K562 (cell line): ENCODE measurements at regions not wholly inside any gene's neighbourhood (a gene's known extent, or its start where the extent isn't known, plus 50 kb on each side); places are given as distances from the start of the nearest gene placed in this dataset.

Source experiments
- ATAC-seq: fragments of 200-7000 bp; cut with Tn5 transposase; 3 replicates; pipeline ENCODE4 v1.9.1; 2020; ENCODE audit warnings: moderate library complexity
- BruUV-seq: library from RNA; stranded (reverse); fragments of 400-500 nt; replicated peaks from 2 replicates; lab custom pipeline; 2021; lab: Mats Ljungman, UMichigan
- CTCF ChIA-PET: fragments of 300-600 bp; formaldehyde crosslinking; extraction: SDS; loops from one replicate; lab custom pipeline; 2021; ENCODE audit warnings: low intra/inter-chr PET ratio; lab: Yijun Ruan, JAX
- POLR2A ChIA-PET: fragments of 300-600, 350-650 bp; sonication (Branson Sonifier 250); formaldehyde crosslinking; extraction: SDS; loops from one replicate; lab custom pipeline; 2021; ENCODE audit warnings: antibody characterized with exemption, inconsistent platforms; lab: Yijun Ruan, JAX
- DNase-seq, 4 experiments: peaks; one replicate each; pipeline versions ENCODE4 v3.0.0 to v3.0.0-alpha.2; 2011 to 2018; ENCODE audit warnings: low spot score in 3 of 4, mixed read lengths in 3 of 4; ENCODE audit errors: extremely low read depth in 1 of 4
- FAIRE-seq: peaks from 2 replicates; lab custom pipeline; 2011; peaks lifted over from hg19 to GRCh38; lab: Jason Lieb, UNC
- H2AFZ ChIP-seq: 2 replicates; pipeline ENCODE4 v1.6.0; 2011; ENCODE audit warnings: low read depth, low read length, control low read depth, inconsistent platforms
- H3K27ac ChIP-seq: fragments of 200-600 bp; 3 replicates; pipeline ENCODE4 v1.8.0; 2011; ENCODE audit warnings: low read depth, mild to moderate bottlenecking, control low read depth, inconsistent platforms, low read length, moderate library complexity, mixed read lengths; ENCODE audit errors: extremely low read depth
- H3K27me3 ChIP-seq, 2 experiments: fragments of 300-600 bp in 1 of 2; 2 replicates in 1 of 2; 3 replicates in 1 of 2; pipeline versions ENCODE4 v1.6.0 to v1.8.0; 2011; ENCODE audit warnings: inconsistent platforms in 2 of 2, low read length in 2 of 2, mild to moderate bottlenecking in 1 of 2, mixed read lengths in 1 of 2, moderate library complexity in 1 of 2; ENCODE audit not compliant: control insufficient read depth in 2 of 2, insufficient read depth in 2 of 2
- H3K36me3 ChIP-seq: fragments of 300-600 bp; 3 replicates; pipeline ENCODE4 v1.8.0; 2011; ENCODE audit warnings: mild to moderate bottlenecking, low read length, inconsistent platforms; ENCODE audit not compliant: control insufficient read depth, insufficient read depth
- H3K4me1 ChIP-seq, 2 experiments: fragments of 200-600 bp in 1 of 2; replicated peaks in 1 of 2; 2 replicates in 1 of 2; 3 replicates in 1 of 2; pipeline versions ENCODE4 v1.5.1 to v1.8.0; 2011; ENCODE audit warnings: inconsistent platforms in 2 of 2, low read length in 2 of 2, mild to moderate bottlenecking in 1 of 2, mixed read lengths in 1 of 2, moderate library complexity in 1 of 2; ENCODE audit not compliant: control insufficient read depth in 2 of 2, insufficient read depth in 2 of 2
- H3K4me2 ChIP-seq: 2 replicates; pipeline ENCODE4 v1.6.1; 2011; ENCODE audit warnings: low read length, control low read depth, inconsistent platforms, mixed read lengths; ENCODE audit not compliant: insufficient read depth
- H3K4me3 ChIP-seq: fragments of 200-600 bp; sonication (generic), shearing (Covaris generic); 2 replicates; pipeline ENCODE4 v1.5.1; 2016; ENCODE audit warnings: control low read depth, inconsistent platforms
- H3K79me2 ChIP-seq: fragments of 200-600 bp; 3 replicates; pipeline ENCODE4 v1.8.0; 2011; ENCODE audit warnings: low read length, inconsistent platforms; ENCODE audit not compliant: control insufficient read depth, insufficient read depth
- H3K9ac ChIP-seq, 2 experiments: 2 replicates each; pipeline versions ENCODE4 v1.6.0 to v1.6.1; 2011; ENCODE audit warnings: low read depth in 2 of 2, low read length in 2 of 2, control low read depth in 1 of 2, inconsistent platforms in 1 of 2, mild to moderate bottlenecking in 1 of 2, mixed read lengths in 1 of 2; ENCODE audit not compliant: insufficient read depth in 1 of 2
- H3K9me1 ChIP-seq: one replicate; pipeline ENCODE4 v1.6.0; 2011; ENCODE audit warnings: inconsistent platforms, mild to moderate bottlenecking, low read length, moderate library complexity; ENCODE audit not compliant: control insufficient read depth, insufficient read depth
- H3K9me3 ChIP-seq: replicated peaks from 2 replicates; pipeline ENCODE4 v1.5.1; 2011; ENCODE audit warnings: low read depth, low read length, inconsistent platforms; ENCODE audit not compliant: control insufficient read depth, insufficient read depth
- H4K20me1 ChIP-seq: replicated peaks from 2 replicates; pipeline ENCODE4 v1.6.1; 2011; ENCODE audit warnings: low read length, inconsistent platforms, mixed read lengths; ENCODE audit not compliant: control insufficient read depth, insufficient read depth
- BACH1 ChIP-seq: fragments of 200-800 bp; sonication (Bioruptor generic); IDR thresholded peaks from 2 replicates; pipeline ENCODE4 v1.6.1; 2016; ENCODE audit warnings: missing genetic modification characterization, missing compliant biosample characterization
- CREB3 ChIP-seq: fragments of 450-650 bp; conservative IDR thresholded peaks from 2 replicates; pipeline ENCODE4 v1.6.1; 2016; ENCODE audit warnings: missing genetic modification characterization, low read depth, mild to moderate bottlenecking, missing compliant biosample characterization, moderate library complexity
- NFXL1 ChIP-seq: fragments of 450-650 bp; formaldehyde crosslinking; IDR thresholded peaks from 2 replicates; pipeline ENCODE4 v1.4.0; 2021; ENCODE audit warnings: mild to moderate bottlenecking
- YY1 ChIP-seq, 3 experiments: IDR thresholded peaks; 2 replicates each; pipeline ENCODE4 v1.6.1; 2011; ENCODE audit warnings: low read length in 2 of 3, mild to moderate bottlenecking in 2 of 3, moderate library complexity in 2 of 3, borderline replicate concordance in 1 of 3, control low read depth in 1 of 3, low read depth in 1 of 3; ENCODE audit not compliant: insufficient read depth in 3 of 3, insufficient replicate concordance in 2 of 3, control insufficient read depth in 1 of 3, insufficient read length in 1 of 3; ENCODE audit errors: extremely low read depth in 1 of 3
- WGBS: fragments of 100-300 bp; shearing (Covaris generic); methylation state at CpG from one replicate; pipeline ENCODE4 v1.1.6; 2016; ENCODE audit warnings: low coverage, mixed read lengths; ENCODE audit not compliant: insufficient coverage; ENCODE audit errors: missing lambda C conversion rate; 5-methylcytosine and 5-hydroxymethylcytosine counted together
- in situ Hi-C: fragments of 300-500 bp; cut with MboI; formaldehyde crosslinking; loops from 4 replicates; pipeline ENCODE4 v1.15.0; 2018; ENCODE audit warnings: inconsistent platforms, mixed read lengths
- intact Hi-C: fragments of 100-400 bp; cut with micrococcal nuclease; formaldehyde crosslinking; loops from 2 replicates; pipeline ENCODE4 v1.14.2; 2022

GRCh38 chr4:33467291-33467690 lies 2747.1 kb downstream of the PCDH7 start:
- H3K27ac ChIP-seq = no peak overlapping the region
- H2AFZ ChIP-seq = peak overlapping the region; percentile 51; the same call in 1 of the 2 replicates
- intact Hi-C loops (no loop called here), in situ Hi-C loops (no loop called here)
- CTCF ChIA-PET = interaction anchor here (0.5 kb wide), 1 partner anchor 43 kb away, joined by 3 read pairs; no protein-coding TSS in a partner anchor
- H3K4me2 ChIP-seq = no peak overlapping the region; the same call in 1 of the 2 replicates
- POLR2A ChIA-PET = no interaction called here
- H3K4me3 ChIP-seq = no peak overlapping the region
- H3K4me1 ChIP-seq = no peaks in the 10 kb centered on the region
- no peak for ATAC-seq
- WGBS = 4% methylated on average over 13 of the region's 13 CpGs
- H3K9ac ChIP-seq = no peak overlapping the region
- FAIRE-seq = no peak
- peak in 1 of 4 experiments; percentile 4 for DNase-seq
- no peaks in the 10 kb centered on the region for H3K36me3 ChIP-seq
- BruUV-seq = no TSS peak
- H3K27me3 ChIP-seq = no peaks in the 10 kb centered on the region
- no peaks in the 10 kb centered on the region for H3K79me2 ChIP-seq
- H3K9me3 ChIP-seq = no peaks in the 10 kb centered on the region
- H3K9me1 ChIP-seq = no peaks in the 10 kb centered on the region
- no peaks in the 10 kb centered on the region for H4K20me1 ChIP-seq
- TF ChIP-seq NFXL1 (CRISPR knock-in tag) (no peak), BACH1 (tag) (peak; percentile 49; the same call in 1 of the 2 replicates), YY1 (IDR thresholded peaks at IDR 0.05; ENCODE audit: borderline replicate concordance in 1 of 3, control insufficient read depth in 1 of 3, extremely low read depth in 1 of 3, insufficient read depth in 3 of 3, insufficient read length in 1 of 3, insufficient replicate concordance in 2 of 3, low read depth in 1 of 3, low read length in 2 of 3) (peak in 1 of 3 experiments; percentile 66), CREB3 (peak; percentile 86)
